Fibroblast of gingiva (primary cell): ENCODE measurements at regions not wholly inside any gene's neighbourhood (a gene's known extent, or its start where the extent isn't known, plus 50 kb on each side); places are given as distances from the start of the nearest gene placed in this dataset.
A peak's percentile ranks its signal among the peaks of the same experiment; 100 is the strongest.

Experiments
- DNase-seq: peaks from one replicate; pipeline ENCODE4 v3.0.0-alpha.2; 2011; ENCODE audit warnings: low read depth

DNA sequence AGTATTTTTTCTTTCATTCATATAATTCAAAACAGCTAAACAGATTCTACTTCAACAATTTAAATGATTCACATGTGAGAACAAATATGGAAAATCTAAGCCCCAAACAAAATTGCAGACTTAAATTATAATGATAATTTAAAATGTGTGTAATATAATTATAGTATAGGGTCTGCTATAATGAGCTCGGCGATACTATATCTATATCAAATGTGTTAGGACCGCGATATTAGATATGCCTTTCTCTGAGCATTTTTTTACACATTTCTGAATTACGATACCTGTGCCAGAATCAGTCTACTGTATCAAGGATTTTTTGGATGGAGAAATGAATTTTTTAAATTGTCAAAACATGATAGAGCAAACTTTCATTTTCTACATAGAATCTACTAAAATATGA, 808.8 kb upstream of the POU3F3 start:
- DNase-seq = no peak

DNA sequence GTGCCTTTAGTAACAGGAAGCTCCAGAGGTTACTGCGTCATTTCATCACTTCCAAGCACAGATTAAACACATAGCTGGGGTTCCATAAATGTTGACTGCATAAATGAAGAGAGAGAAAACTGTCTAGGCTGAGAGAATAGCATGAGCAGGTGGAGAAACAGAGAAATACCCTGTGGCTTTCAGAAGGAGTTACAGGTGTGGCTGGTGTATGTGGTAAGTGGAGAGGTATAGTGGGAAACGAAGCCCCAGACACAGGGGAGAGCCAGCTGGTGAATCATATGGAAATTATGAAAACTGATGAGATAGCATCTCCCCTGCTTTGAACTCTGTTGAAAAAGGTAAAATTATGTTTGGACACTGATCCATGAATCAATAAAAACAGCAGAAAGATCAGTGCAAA, 807.4 kb upstream of the POU3F3 start:
- no peak for DNase-seq

DNA sequence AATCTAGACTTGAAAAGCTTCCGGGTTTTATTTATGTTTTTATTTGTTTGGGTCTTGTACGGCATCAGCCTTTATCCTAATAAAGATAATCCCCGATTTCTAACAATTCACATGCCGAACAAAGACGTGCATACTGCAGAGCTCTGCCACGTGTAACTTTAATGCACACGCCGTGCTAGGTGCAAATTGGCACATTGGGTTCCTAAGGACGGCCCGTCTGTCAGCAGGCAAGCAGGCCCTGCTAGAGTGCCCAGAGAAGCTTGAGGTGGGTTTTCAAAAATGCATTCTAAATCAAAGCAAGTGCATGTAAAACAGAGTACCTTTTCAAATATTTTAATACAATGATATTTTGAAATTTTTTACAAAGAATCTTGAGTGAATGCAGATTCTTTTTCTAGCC, 806.4 kb upstream of the POU3F3 start:
- DNase-seq = no peak

DNA sequence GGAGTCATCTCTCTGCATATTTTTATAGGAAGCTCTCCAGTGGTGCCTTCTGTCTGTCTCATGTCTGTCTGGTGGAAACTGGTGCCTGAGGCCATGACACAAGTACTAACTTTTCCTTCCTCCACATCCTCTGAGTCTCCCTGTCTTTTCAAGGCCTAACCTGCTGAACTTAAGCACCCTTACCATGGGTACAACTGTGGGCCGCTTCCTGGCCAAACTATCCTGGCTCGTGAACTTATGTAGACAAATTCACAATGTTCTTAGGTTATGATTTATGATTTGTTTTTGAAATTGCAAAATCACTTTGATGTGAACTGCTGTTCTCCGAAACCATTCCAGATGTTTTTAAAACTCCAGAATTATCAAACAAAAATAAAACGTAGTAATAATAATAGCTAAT, 804.5 kb upstream of the POU3F3 start:
- DNase-seq = peak; percentile 1

DNA sequence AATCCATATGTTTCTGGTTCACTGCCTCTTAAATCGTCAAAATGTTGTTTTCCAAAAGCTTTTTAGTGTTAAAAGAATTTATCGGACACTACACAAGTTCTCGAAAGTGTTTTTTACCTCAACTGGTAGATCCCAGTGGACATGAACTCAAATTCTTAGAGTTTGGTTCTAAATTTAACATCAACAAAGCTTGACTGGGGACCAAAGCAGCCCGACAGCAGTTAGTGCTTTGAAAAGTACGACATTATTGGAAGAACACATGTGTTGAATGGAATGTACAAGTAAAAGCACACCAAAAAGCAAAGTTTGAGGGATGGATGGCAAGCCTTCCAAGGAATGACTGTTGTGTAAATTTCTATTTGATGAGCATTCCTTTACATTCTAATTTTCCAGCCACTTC, 803.9 kb upstream of the POU3F3 start:
- DNase-seq = peak; percentile 39

DNA sequence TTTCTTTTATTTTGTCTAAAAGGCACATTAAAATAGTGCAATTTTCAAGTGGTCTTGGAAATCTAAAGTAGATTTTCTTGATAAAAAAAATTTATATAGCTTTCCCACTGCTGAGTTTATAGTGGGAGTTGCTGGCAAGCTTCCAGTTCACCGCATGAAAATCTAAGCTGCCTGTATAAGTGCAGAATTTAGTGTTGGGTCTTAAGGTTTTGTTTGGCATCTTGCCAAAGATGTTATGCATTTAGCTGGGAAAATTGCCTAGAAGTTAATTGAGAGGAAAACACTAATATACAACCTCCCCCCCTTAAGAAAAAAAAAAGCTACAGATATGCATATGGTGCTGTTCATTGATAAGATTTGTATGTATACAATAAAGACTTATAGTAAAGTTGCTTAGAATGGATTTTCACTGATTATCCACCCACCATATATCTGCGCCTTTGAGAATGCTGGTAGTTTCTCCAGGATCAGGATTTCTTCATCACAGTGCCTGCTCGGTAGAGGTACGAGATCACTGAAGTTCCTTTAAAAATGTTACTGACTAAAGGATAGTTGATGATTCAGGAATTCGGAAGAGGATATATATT, 803.2 kb upstream of the POU3F3 start:
- DNase-seq = no peak

DNA sequence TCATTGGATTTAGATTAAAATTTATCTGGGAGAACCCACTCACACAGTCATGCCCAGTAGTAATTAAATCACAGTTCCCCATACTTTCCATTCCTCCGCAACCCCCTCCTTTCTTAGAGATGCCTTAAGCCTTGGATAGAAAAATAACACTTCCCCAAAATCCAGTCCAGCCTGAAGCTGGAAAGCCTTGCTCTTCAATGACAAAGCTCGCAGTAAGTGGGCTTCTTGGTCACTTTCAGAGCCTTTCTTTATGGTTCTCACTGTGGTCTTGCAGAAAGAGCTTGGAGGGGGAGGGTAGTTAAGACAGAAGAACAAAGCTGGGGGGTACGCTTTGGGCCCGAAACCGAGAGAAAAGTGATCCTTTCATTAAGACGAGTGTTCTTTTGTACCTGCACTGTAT, 802.1 kb upstream of the POU3F3 start:
- no peak for DNase-seq

DNA sequence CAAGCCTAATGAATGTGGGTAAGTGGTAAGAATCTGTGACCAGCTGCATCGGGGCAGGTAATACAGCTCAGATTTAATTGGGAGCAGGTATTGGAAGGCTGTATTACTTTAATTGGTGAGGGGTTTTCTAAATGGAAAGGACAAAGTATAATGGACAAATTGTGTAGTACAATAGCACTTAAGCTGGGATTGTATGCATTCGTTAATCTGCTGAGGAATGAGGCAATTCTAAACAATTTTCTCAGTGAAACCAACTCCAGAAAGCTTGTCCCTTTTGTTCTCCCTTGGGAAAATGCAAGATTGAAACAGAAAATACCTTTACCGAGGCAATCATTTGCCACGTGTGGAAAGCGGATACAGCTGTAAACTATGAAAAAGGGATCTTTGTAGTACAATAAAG, 801.6 kb upstream of the POU3F3 start:
- no peak for DNase-seq

DNA sequence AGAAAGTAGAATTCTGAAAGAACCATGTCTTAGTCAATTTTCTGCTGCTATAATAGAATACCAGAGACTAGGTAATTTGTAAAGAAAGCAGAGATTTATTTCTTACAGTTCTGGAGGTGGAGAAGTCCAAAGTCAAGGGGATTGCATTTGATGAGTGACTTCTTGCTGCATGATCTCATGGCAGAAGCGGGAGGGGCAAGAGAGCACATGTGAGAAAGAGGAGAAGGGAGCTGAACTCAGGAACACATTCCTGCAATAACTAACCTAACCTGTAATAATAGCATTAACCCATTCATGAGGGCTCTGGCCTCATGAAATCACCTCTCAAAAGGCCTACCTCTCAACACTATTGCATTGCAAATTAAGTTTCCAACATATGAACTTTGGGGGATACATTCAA, 797.5 kb upstream of the POU3F3 start:
- no peak for DNase-seq

DNA sequence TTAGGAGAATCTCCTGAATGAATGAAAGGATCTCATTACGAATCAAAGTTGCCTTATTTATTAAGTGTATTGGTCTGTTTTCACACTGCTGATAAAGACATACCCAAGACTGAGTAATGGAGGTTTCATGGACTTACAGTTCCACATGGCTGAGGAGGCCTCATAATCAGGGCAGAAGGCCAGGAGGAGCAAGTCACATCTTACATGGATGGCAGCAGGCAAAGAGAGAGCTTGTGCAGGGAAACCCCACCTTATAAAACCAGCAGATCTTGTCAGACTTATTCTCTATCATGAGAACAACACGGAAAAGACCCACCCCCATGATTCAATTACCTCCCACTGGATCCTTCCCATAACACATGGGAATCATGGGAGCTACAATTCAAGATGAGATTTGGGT, 785.2 kb upstream of the POU3F3 start:
- no peak for DNase-seq

DNA sequence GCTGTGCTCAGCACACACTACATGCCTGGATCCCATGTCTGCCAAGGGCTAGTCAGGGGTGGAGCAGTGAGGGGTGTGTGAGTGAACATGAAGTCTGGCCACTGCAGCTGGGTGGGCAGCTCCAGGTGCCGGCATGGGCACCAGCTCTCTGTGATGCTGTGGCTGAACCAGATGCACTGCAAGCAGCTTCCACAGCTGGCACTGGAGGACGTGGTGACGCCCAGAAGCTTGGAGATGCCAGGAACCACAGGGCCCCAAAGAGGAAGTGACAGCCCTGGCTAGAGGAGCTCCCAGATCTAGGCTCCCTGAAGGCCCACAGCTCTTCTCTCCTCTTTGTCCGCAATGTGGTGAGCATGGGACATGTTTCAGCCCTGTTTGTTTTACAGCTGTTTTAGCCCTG, 776.3 kb upstream of the POU3F3 start:
- DNase-seq = no peak

DNA sequence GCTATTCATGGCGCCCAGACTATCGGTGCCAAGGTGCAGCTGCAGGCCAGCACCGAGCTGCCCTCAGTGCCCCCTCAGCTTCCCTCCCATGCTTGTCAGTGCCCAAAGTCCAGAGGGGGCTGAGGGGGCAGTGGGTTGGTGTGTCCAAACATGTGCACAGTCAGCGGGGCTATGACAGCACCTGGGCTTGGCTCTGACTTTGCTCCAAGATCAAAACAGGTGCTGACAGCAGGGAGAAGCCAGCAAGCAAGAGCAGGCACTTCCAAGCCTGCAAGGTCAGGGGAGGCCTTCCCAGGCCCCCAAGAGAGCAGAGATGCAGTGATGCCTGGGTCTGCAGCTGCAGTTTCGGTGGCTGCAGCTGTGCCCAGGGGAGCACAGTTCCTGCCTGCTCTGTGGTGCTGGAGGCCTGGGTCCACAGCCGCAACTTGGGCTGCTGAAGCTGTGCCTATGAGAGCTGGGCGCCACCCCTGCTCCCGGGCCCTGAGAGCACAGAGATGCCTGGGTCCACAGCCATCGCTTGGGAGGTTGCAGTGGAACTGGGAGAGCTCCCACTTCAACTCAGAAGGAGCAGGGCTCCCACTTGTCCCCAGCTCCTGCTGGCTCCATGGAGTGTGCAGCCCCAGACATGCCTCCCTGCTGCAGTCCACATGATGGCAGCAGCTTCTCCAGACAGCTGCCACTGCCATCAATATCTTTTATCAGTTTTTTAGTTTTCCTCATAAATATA, 775.3 kb upstream of the POU3F3 start:
- no peak for DNase-seq

DNA sequence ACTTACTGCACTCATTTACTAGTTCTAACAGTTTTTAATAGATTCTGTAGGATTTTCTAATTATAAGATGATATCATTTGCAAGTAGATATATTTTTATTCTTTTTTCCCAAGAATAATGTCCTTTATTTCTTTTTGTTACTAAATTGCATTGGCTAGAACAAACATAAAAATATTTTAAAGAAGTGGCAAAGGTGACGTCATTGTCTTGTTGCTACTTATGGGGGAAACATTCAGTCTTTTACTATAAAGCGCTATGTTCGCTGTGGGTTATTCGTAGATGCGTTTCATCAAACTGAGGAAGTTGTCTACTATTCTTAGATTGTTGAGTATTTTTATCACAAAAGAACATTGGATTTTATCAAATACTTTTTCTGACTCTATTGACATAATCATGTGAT, 765.2 kb upstream of the POU3F3 start:
- DNase-seq = no peak

DNA sequence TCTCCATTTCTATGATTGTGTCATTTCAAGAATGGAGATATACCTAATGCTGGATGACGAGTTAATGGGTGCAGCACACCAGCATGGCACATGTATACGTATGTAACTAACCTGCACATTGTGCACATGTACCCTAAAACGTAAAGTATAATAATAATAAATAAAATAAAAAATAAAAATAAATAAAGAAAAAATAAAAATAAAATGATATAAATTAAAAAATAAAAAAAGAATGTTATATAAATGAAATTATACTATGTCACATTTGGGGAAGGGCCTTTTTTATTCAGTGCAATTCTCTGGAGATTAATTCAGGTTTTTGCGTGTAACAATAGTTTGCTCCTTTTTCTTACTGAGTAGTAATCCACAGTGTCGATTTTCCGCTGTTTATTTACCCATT, 763.5 kb upstream of the POU3F3 start:
- DNase-seq = no peak

DNA sequence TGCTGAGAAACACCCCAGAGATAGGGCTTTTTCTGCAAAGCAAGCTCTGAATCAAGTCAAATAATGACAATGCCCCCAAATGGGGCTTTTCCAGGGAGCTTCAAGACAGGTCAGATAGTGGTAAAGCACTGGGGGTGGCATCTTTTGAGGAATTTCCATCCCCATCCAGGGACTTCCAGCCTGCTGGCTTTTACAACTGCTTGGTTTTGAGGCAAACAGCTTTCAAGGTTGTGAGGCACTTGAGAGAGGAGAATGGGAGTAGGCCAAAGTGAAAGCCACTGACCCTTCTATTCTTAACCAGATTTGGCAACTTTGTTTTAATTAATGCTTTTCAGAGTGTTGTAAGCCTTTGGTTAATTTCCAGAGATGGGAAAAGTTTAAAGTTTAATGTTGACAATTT, 762.0 kb upstream of the POU3F3 start:
- DNase-seq = no peak

DNA sequence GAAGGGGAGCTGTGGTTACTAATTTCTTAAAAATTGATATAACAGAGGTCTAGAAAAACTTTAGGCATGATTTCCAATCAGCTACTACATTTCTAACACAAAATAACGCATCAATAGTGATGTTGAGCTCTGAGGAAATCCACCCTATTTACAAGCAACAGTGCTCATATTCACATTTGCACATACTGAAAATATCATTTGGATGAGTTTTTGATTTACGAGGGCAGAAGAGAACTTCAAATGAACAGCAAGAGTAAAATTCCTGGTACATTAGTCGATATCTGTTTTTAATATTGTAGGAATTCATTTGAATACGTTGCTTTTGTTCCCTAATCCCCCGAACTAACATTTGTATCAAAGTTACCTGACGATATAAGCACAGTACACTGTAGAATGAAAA, 761.0 kb upstream of the POU3F3 start:
- no peak for DNase-seq

DNA sequence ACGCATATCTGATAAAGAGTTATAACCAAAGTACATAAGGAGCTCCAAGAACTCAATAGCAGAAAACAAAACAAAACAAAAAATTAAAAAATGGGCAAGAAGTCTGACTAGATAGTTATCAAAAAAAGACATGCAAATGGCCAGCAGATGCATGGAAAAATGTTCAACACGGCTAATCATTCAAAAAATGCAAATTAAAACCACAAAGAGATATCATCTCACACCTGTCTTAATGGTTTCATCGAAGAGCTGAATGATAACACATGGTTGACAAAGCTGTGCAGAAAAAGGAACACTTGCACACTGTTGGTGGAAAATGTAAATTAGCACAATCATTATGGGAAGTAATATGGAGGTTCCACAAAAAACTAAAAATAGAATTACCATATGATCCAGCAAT, 751.3 kb upstream of the POU3F3 start:
- no peak for DNase-seq

DNA sequence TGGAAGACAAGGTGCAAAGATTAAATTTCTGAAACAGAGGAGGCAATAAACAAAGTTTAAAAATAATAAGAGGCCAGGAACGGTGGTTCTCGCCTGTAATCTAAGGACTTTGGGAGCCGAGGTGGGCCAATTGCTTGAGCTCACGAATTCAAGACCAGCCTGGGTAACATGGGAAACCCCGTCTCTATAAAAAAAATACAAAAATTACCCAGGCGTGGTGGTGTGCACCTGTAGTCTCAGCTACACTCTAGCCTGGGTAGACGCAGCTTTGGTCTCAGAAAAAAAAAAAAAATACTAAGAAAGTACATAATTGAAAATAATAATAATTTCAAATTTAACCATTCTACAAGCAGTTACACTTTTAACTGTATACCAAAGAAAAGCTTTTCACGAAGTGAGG, 744.6 kb upstream of the POU3F3 start:
- no peak for DNase-seq

DNA sequence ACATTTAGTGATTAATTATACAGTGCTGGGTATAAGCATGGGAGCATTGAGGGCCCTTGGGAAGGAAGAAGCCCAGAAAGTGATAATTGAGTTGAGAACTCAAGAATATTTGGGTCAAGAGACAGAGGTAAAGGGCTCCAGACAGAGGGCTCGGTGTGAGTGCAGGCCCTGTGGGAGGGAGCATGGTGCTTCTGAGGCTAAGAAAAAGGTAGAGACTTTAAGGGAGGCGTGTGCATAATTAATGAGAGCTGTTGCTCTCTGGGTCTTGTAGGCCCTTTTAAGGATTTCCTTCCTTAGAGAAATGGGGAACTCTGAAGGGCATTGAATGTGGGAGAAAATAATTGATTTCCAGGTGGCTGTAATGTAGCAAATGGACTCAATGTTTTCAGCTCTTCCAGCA, 735.0 kb upstream of the POU3F3 start:
- no peak for DNase-seq

DNA sequence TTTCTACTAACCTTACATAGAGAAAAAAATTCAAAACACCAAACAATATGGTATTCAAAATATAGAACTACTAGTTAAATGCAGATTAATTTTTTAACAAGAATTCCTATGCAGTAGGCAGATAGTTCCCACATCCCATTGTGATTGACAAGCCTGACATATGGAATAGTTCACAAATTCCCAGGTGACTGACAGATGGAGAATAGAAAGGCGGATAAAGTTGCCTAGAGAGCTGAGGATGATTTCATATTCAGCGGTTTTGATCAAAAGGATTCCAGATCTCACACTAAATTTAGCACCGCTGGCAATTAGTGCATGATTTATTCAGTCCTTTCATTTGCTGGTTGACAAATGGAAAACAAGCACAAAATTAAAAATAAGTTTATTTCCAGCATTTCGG, 733.7 kb upstream of the POU3F3 start:
- DNase-seq = no peak

DNA sequence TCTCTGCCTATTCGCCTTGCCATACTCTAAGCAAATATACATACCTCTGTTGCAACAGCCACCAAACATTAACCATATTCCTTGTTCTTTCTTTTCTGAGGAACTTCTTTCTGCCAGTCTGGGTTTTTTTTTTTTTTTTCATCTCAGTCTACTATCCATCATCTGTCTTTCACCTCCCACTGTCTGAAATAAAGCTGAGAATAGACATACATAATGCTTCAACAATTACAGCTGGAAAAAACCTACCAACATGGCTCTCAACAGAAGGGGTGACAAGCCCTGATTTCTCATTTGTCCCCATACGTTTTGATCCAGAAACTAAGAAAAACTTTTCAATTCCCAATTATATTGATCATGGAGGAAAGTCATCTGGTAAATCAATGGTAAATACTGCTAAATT, 728.8 kb upstream of the POU3F3 start:
- DNase-seq = no peak

DNA sequence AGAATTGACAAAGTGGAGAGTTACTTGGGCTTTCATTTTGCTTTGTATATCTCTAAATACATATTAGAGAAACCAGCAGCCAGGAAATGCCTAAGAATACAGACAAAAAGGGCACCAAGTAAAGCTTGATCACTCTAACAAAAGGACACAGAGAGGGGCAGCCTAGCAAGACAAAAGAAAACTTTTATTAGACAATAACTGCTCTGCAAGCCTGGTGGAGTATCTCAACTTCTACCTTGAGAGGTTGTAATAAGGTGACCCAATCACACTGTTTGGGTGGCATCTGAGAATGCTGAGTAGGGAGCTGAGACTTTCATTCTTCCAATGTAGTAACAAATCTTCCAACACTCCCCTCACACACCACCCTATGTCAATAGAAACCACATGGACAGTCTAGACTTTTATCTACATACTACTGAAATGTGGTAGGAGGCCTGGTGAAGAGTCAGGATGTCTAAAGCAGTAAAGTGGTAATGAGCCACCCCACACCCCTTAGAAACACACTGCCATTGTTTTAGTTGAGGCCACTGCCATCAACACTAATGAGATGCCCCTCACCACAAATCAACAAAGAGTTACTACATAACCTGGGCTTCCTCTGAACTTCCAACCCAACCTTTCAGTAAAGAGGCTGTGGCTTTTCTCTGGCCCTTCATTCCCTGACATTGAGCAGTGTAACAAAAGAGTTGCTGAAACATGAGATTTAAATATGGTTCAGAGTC, 726.7 kb upstream of the POU3F3 start:
- no peak for DNase-seq

DNA sequence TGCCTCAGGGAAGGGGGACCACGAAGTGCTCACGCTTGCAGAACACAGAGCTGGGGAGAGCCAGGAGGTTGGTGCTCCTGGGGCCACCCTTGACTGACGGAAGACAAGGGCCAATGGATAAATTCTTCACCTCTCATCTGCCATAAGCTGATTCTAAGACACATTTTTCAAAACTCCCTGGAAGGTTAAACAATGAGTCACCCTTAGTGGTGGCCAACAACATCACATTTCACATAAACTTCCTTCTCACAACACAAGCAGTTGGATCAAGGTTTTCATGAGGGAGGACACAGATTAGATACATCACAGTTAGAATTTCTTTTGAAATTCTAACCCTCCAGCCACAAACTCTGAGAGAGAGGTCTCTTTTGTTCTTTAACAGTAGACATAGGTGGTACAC, 713.6 kb upstream of the POU3F3 start:
- no peak for DNase-seq

DNA sequence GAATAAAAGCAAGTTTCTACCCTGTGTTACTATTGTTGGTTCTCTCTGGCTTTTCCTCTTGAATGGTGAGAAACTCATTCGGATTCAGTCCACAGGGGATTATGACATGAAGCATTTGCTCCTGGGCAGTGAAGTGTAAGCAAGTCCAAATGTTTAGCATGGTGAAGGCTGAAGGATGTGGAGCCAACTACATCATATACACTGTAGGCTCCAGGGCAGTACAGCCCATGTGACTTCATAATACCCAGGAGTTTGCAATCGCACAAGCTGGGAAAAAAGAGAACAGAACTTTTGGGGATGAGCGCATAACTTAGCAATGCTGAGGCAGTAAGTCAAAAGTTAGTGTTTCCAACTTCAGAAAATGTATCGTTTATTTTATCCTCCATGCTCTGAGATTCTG, 695.7 kb upstream of the POU3F3 start:
- DNase-seq = no peak
